Caki2 (cell line): ENCODE measurements at regions not wholly inside any gene's neighbourhood (a gene's known extent, or its start where the extent isn't known, plus 50 kb on each side); places are given as distances from the start of the nearest gene placed in this dataset.
"Not testable (repeated sequence)": the region's sequence is repeated elsewhere in the genome, so short reads cannot be mapped to it uniquely, and the experiment has no call there.

ENCODE experiments used
- DNase-seq: peaks from one replicate; pipeline ENCODE4 v3.0.0-alpha.2; 2015; ENCODE audit warnings: low read depth
- in situ Hi-C: cut with HindIII; loops from 2 replicates; pipeline ENCODE4 v1.10.0; 2016; ENCODE audit warnings: low sequenced_read_pairs, low pct_unique_long_range_greater_than_20kb, mixed read lengths

DNA sequence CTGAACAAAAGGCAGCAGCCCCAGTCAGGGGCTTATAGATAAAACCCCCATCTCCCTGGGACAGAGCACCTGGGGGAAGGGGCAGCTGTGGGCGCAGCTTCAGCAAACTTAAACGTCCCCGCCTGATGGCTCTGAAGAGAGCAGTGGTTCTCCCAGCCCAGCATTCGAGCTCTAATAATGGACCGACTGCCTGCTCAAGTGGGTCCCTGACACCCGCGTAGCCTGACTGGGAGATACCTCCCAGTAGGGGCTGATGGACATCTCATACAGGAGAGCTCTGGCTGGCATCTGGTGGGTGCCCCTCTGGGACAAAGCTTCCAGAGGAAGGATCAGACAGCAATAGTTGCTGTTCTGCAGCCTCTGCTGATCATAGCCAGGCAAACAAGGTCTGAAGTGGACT, 172.1 kb downstream of the CRPPA start:
- DNase-seq, in situ Hi-C loops: not testable (repeated sequence)

- DNase-seq, in situ Hi-C loops: not testable (repeated sequence)
Observed at GRCh38 chr7:16248556-16248955, 172.8 kb downstream of the CRPPA start.

GRCh38 chr7:16244469-16244868, 176.9 kb downstream of the CRPPA start:
- in situ Hi-C loops, result no loop called here
- no peak for DNase-seq

DNA sequence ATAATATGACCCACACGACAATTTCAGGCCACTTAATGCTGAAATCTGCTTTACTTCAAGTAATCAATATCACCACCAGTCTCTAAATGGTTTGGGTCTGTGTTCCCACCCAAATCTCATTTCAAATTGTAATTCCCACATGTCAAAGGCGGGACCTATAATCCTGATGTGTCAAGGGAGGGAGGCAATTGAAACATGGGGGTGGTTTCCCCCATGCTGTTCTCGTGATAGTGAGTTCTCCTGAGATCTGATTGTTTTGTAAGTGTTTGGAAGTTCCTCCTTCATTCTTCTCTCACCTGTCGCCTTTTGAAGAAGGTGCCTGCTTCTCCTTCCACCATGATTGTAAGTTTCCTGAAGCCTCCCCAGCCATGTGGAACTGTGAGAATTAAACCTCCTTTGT, 178.4 kb downstream of the CRPPA start:
- DNase-seq, result no peak
- in situ Hi-C loops, result no loop called here

- no peak for DNase-seq
- in situ Hi-C loops, result no loop called here
Observed at GRCh38 chr7:16241017-16241416, 180.3 kb downstream of the CRPPA start.

- in situ Hi-C loops, result no loop called here
- DNase-seq, result no peak
Observed at GRCh38 chr7:16236381-16236780, 185.0 kb downstream of the CRPPA start.

DNA sequence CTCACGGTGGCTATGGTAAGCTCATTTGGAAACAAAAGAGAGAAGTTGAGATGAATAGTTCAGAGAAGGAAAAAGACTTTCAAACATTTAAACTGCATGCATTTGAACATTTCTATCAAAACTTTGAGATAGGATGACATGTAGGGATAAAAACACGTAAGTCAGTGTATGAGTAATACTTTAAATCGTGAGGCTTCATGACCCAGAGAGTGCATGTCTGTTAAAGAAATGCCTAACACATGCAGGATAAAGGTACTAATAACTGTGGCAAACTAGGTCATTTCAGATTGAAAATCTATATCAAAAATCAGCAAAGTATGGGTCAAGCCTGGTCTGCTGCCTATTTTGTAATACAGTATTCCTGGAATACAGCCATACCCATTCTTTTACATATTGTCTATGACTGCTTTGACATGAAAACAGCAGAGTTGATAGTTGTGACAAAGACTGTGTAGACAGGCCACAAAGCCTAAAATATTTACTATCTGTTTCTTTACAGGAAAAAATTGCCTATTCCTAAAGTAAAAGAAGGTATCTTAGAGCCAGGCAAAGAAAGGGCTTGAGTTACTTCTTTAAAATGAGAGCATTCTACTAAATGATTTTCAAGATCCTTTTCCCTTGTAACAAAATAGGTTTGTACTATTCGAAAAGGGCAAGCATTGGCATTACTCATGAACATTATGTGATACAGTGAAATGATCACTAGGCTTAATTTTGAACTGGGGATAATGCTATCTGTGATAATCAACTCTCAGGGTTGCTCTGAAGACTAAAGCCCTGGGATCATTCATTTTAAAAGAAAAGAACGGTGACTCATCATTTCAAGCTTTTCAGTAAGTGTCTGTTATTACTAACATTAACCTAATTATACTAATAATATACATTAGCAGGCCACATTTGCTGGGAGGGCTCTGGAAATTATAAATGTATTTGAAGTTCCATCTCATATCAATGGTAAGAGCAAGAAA, 185.9 kb downstream of the CRPPA start:
- in situ Hi-C loops, result no loop called here
- DNase-seq, result no peak

DNA sequence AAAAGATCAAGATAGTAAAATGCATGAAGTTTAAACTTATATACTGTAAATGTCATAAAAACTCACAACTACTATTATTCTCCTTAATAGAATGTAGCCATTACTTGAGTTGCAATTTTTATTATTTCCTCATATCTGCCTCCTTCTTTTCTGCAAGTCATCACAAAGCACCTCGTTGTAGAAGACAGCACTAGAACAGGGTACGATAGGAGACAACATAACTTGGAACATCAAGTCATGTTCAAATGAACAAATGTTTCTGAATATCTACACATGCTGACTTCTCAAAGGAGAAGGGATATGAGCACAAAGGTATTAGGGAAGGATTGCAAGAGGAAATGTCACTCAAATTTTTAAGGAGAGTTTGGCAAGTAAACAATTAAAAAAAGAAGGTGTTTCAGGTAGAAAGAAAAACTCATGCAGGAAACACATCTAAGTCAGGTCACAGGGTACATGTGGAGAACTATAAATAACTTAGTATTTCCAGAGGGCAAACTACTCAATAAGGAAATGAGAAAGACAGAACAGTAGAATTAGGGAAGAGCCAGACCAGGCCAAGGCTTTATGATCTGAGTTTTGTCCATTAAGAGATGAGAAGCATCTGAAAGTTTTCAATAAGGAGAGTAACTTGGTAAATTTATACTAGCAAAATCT, 186.7 kb downstream of the CRPPA start:
- DNase-seq, result no peak
- in situ Hi-C loops, result no loop called here

DNA sequence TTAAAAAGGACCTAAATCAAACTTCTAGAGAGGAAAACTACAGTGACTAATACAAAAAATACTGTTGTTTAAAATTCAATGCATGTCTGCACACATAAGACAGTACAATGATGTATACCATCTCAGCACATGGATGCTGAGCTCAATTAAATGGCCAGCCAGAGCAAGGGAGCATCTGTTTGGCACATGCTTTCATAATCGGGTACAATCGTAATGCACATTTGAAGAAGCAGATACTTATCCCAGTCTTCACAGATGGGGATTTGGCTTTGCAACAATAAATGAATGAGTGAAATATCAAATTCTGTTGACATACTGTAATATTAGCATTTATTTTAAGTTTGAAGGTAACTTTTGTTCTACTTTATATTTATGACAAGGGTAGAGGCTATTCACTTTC, 187.8 kb downstream of the CRPPA start:
- in situ Hi-C loops, result no loop called here
- DNase-seq, result no peak

DNA sequence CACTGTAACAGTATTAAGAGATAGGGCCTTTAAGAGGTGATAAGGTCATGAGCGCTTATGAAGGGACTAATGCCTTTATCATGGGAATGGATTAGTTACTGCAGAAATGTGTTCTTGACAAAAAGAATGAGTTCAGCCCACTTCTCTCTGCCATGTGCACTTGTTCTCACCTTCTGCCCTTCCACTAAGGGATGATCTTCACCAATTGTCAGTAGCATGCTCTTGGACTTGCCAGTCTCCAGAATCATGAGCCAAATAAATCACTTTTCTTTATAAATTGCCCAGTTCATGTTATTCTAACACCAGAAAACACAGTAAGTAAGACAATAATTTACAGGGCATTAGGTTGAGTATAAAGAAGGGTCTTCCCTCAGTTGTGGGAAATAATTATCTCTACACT, 189.1 kb downstream of the CRPPA start:
- DNase-seq, result no peak
- in situ Hi-C loops, result no loop called here

- in situ Hi-C loops, result no loop called here
- no peak for DNase-seq
Observed at GRCh38 chr7:16223963-16224707, 197.2 kb downstream of the CRPPA start.

DNA sequence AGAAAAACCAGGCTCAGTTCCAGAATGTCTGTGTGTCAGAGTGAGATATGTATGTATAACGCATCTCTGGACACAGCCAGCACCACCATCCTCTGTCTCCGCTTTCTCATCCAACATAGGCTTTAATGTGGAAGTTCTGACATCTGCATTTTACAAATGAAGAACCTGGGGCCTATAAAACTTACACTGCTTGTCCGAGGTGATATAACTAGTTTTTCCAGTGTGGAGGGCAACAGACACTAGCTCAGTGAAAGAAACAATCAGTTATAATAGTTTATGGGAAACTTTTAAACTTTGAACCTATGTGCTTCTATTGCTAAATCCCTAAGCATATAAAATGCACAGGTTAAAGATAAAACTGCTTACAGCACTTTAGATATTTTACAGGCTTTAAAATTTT, 208.7 kb downstream of the CRPPA start:
- no peak for DNase-seq
- in situ Hi-C loops, result no loop called here

DNA sequence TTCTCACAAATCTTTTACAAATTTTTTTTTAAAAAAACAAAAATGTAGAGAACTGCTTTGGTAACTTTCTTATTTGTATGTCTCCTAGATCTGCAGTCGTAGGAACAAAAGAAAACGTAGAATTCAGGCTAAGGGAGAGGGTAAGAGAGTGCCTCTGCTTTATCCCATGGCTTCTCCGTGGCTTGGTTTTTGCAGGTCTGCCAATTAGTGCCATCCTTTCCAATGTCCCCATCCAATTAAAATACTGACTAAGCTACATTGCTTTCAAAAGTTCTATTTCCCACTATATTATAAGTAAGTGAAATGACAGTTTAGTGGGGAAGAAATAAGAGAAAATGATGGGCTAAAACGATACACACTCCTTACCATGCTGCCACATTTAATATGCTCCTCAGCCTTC, 209.3 kb downstream of the CRPPA start:
- no peak for DNase-seq
- in situ Hi-C loops, result no loop called here

DNA sequence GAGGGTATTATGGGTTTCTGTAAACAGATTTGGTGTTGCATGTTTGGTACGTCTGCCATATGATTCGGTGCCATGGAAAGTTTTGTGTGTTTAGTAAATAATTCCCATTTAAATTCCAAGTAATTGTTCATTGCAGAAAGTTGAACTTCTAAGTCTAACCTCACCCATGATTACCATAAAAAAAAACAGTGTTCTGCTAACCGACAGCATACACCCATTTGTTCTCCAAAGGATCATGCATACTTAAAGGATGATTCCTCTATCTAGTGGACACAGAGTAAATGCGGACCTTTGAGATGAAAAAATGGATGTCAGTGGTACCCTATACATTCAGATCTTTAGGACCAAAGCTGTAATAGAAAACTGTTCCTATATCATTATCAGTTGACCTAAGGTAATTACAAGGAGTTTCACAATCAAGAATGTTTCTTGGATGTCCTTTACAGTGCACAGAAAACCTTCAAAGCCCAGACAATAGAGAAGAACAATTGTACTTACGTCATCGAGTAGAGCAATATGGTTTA, 209.9 kb downstream of the CRPPA start:
- in situ Hi-C loops, result no loop called here
- DNase-seq, result no peak

DNA sequence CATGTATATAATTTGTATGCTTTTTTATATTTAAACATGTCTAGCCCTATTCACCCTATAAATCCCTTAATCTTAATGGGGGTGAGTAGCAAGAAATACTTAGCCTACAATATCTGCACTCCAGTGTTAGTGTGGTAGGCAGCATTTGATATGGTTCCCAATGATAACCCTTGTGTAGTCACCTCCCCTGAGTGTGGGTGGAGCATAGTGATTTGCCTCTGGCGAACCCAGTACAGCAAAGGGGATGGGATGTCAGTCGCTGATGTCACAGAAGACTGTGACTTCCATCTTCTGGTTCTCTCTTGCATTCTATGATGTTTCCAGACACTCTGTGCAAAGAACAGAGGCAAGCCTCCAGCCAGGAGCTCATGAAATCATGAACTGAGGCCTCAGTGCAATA, 211.2 kb downstream of the CRPPA start:
- DNase-seq, result no peak

GRCh38 chr7:16207321-16207720, 214.0 kb downstream of the CRPPA start:
- no peak for DNase-seq
- in situ Hi-C loops, result no loop called here

More for the DNA sequence above, 211.2 kb downstream of the CRPPA start:
- in situ Hi-C loops, result no loop called here

DNA sequence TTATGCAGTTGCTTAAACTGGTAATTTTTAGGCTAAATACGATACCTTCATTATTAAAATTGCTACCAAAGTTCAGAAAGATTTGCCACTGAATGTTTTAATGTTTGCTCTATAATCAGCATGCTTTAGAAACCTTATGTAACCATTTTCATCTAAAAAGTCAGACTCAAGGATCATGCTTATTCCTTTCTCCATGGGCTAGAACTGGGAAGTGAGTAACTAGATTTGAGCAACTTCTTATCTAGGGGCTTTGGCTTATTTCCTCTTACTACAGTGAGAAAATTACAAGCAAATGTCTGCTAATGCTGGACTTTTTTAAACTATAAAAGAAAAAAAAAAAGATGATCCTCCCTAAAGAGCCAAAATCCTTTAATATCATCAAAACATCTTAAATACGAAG, 215.9 kb downstream of the CRPPA start:
- in situ Hi-C loops, result no loop called here
- no peak for DNase-seq

GRCh38 chr7:16204953-16205352, 216.4 kb downstream of the CRPPA start:
- no peak for DNase-seq

GRCh38 chr7:16203065-16203464, 218.3 kb downstream of the CRPPA start:
- DNase-seq, result no peak
- in situ Hi-C loops, result no loop called here

More at GRCh38 chr7:16204953-16205352, 216.4 kb downstream of the CRPPA start:
- in situ Hi-C loops, result no loop called here
